ENCODE measurements at regions not wholly inside any gene's neighbourhood (a gene's known extent, or its start where the extent isn't known, plus 50 kb on each side); places are given as distances from the start of the nearest gene placed in this dataset.
A peak's percentile ranks its signal among the peaks of the same experiment; 100 is the strongest.
"Not testable (repeated sequence)": the region's sequence is repeated elsewhere in the genome, so short reads cannot be mapped to it uniquely, and the experiment has no call there.

GRCh38 chr3:177338697-177339219 lies 141.5 kb upstream of the TBL1XR1 start:
- no peak for TF ChIP-seq CTCF (IDR thresholded peaks at IDR 0.05; ENCODE audit: borderline replicate concordance)
- Histone ChIP-seq H3K36me3 (no peaks in the 10 kb centered on the region), H3K9me3 (replicated peaks) (no peaks in the 10 kb centered on the region), H3K27ac (replicated peaks) (peak overlapping the region; percentile 87), H3K4me3 (no peak overlapping the region), H3K4me1 (peaks cover 80% of the 10 kb centered on the region), H3K27me3 (ENCODE audit: low read depth) (no peaks in the 10 kb centered on the region)
- intact Hi-C loops (cut with micrococcal nuclease) = no loop called here
- no peak for DNase-seq

DNA sequence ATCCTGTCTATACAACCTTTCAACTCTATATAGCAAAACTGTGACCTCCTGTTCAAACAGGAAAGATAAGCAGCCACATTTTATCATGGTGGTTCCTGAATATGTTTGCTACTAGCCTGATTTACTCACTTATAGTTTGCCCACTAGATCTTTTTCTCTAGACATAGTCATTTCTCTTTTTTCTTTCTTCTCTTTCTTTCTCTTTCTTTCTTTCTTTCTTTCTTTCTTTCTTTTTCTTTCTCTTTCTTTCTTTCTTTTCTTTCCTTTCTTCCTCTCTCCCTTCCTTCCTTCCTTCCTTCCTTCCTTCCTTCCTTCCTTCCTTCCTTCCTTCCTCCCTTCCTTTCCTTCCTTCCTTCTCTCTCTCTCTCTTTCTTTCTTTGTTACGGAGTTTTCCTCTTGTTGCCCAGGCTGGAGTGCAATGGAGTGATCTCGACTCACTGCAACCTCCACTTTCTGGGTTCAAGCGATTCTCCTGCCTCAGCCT lies 142.0 kb upstream of the TBL1XR1 start:
- H3K27me3 ChIP-seq (ENCODE audit: low read depth); intact Hi-C loops (cut with micrococcal nuclease); DNase-seq; H3K36me3 ChIP-seq; H3K4me3 ChIP-seq; H3K9me3 ChIP-seq (replicated peaks): not testable (repeated sequence)
- H3K4me1 ChIP-seq = peaks cover 80% of the 10 kb centered on the region
- peak overlapping the region; percentile 87 for H3K27ac ChIP-seq (replicated peaks)

DNA sequence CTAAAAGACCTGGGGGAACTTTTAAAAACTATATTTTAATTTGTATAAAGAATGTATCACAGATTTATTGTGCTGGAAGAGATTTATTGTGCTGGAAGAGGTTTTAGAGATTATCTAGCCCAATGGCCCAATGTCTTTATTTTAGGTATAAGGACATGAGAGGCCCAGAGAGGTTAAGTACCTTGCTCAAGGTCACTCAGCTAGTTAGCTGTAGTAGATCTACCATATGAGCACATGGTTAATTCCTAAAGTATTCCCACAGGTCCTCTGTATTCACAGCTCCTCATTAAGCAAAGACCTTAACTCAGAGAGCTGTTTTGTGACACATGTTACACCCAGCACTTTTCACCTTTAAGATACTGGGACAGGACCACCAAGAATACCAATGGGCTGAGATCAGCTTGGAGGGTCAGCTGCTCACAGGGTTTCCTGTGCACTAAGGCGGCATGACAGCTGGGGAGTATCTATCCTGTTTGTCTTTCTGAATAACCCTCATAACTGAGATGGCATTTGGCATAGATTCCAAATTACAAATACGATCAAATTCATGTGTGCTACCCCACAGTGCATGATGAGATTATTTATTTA lies 143.1 kb upstream of the TBL1XR1 start:
- Histone ChIP-seq H3K27ac (replicated peaks) (no peak overlapping the region), H3K4me3 (no peak overlapping the region), H3K4me1 (peaks cover 79% of the 10 kb centered on the region), H3K36me3 (no peaks in the 10 kb centered on the region), H3K9me3 (replicated peaks) (no peaks in the 10 kb centered on the region), H3K27me3 (ENCODE audit: low read depth) (no peaks in the 10 kb centered on the region)
- intact Hi-C loops (cut with micrococcal nuclease) = no loop called here
- DNase-seq = no peak
- TF ChIP-seq CTCF (IDR thresholded peaks at IDR 0.05; ENCODE audit: borderline replicate concordance) = no peak

GRCh38 chr3:177341736-177342419 lies 144.6 kb upstream of the TBL1XR1 start:
- Histone ChIP-seq H3K4me1 (peaks cover 76% of the 10 kb centered on the region), H3K4me3 (no peak overlapping the region), H3K9me3 (replicated peaks) (no peaks in the 10 kb centered on the region), H3K27ac (replicated peaks) (peak overlapping the region; percentile 92), H3K36me3 (no peaks in the 10 kb centered on the region), H3K27me3 (ENCODE audit: low read depth) (no peaks in the 10 kb centered on the region)
- DNase-seq = no peak
- no peak for TF ChIP-seq CTCF (IDR thresholded peaks at IDR 0.05; ENCODE audit: borderline replicate concordance)
- intact Hi-C loops (cut with micrococcal nuclease) = no loop called here

- Histone ChIP-seq H3K4me1 (peaks cover 71% of the 10 kb centered on the region), H3K4me3 (no peak overlapping the region), H3K9me3 (replicated peaks) (no peaks in the 10 kb centered on the region), H3K27ac (replicated peaks) (peak overlapping the region; percentile 92), H3K36me3 (no peaks in the 10 kb centered on the region), H3K27me3 (ENCODE audit: low read depth) (no peaks in the 10 kb centered on the region)
- TF ChIP-seq CTCF (IDR thresholded peaks at IDR 0.05; ENCODE audit: borderline replicate concordance) = no peak
- no peak for DNase-seq
- intact Hi-C loops (cut with micrococcal nuclease) = no loop called here
Measured at GRCh38 chr3:177343122-177343625, 145.9 kb upstream of the TBL1XR1 start.

All from left ventricle myocardium inferior (tissue), 1 donor.